Spleen (tissue), 7 donors: ENCODE measurements at regions not wholly inside any gene's neighbourhood (a gene's known extent, or its start where the extent isn't known, plus 50 kb on each side); places are given as distances from the start of the nearest gene placed in this dataset.
"Not testable (repeated sequence)": the region's sequence is repeated elsewhere in the genome, so short reads cannot be mapped to it uniquely, and the experiment has no call there.

ENCODE experiments used
- POLR2A ChIP-seq, 3 donors: fragments of 450-650 bp; IDR thresholded peaks; one replicate each; pipeline ENCODE4 v1.5.1; 2017; ENCODE audit warnings: antibody characterized with exemption in 3 of 3, mild to moderate bottlenecking in 1 of 3
- POLR2AphosphoS5 ChIP-seq, 3 donors: sonication (generic); formaldehyde crosslinking; IDR thresholded peaks; one replicate each; pipeline ENCODE4 v1.5.1; 2017; ENCODE audit warnings: antibody characterized with exemption in 3 of 3
- TF ChIP-seq, protein P1 (sequence below), 11 experiments: fragments of 200-600 bp in 7 of 11; fragments of 450-650 bp in 4 of 11; sonication (generic) in 4 of 11; IDR thresholded peaks in 8 of 11; conservative IDR thresholded peaks in 3 of 11; 1 replicate in 7 of 11; 2 replicates in 4 of 11; pipeline versions ENCODE4 v1.4.0 to v1.8.0; 2016 to 2021; ENCODE audit warnings: antibody characterized with exemption in 11 of 11, inconsistent platforms in 4 of 11, mild to moderate bottlenecking in 1 of 11
- donor health status: DM: no; HTN: no; CAD: no; lungs with moderate emphysema.
- donor health status: DM: no; HTN: no; CAD: no.
- donor health status: DM: no; HTN: no; CAD: no.

DNA sequence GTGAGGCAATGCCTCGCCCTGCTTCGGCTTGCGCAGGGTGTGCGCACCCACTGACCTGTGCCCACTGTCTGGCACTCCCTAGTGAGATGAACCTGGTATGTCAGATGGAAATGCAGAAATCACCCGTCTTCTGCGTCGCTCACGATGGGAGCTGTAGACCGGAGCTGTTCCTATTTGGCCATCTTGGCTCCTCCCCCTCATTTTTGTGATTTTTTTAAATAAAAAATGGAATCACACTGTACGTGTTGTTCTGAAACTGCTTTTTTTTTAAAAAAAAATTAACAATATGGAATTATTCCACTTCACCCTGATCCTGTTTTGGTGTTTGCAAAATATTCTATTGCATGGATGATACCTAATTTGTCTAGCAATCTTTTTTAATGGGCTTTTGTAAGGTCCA, 131.1 kb downstream of the FZD1 start:
- TF ChIP-seq, protein P1, sequence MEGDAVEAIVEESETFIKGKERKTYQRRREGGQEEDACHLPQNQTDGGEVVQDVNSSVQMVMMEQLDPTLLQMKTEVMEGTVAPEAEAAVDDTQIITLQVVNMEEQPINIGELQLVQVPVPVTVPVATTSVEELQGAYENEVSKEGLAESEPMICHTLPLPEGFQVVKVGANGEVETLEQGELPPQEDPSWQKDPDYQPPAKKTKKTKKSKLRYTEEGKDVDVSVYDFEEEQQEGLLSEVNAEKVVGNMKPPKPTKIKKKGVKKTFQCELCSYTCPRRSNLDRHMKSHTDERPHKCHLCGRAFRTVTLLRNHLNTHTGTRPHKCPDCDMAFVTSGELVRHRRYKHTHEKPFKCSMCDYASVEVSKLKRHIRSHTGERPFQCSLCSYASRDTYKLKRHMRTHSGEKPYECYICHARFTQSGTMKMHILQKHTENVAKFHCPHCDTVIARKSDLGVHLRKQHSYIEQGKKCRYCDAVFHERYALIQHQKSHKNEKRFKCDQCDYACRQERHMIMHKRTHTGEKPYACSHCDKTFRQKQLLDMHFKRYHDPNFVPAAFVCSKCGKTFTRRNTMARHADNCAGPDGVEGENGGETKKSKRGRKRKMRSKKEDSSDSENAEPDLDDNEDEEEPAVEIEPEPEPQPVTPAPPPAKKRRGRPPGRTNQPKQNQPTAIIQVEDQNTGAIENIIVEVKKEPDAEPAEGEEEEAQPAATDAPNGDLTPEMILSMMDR (IDR thresholded peaks at IDR 0.05 in 8 of 11, conservative IDR thresholded peaks at IDR 0.05 in 3 of 11): not testable (repeated sequence)
- TF ChIP-seq POLR2A, POLR2AphosphoS5 (IDR thresholded peaks at IDR 0.05): not testable (repeated sequence)
